HepG2 (cell line): ENCODE measurements at regions not wholly inside any gene's neighbourhood (a gene's known extent, or its start where the extent isn't known, plus 50 kb on each side); places are given as distances from the start of the nearest gene placed in this dataset.

Experiments
- ADNP ChIP-seq: sonication (generic); formaldehyde crosslinking; IDR thresholded peaks from 2 replicates; pipeline ENCODE4 v1.4.0; 2020; ENCODE audit warnings: missing genetic modification reagents
- CEBPB ChIP-seq: IDR thresholded peaks from 2 replicates; pipeline ENCODE4 v1.6.1; 2011; ENCODE audit warnings: low read depth, low read length, improper control_type of control experiment, borderline replicate concordance
- EZH2 ChIP-seq: conservative IDR thresholded peaks from 2 replicates; pipeline ENCODE4 v1.6.1; 2012; ENCODE audit warnings: mild to moderate bottlenecking, low read depth, low read length, moderate library complexity
- HCFC1 ChIP-seq: fragments of 150-350 bp; IDR thresholded peaks from 2 replicates; pipeline ENCODE4 v1.6.1; 2014; ENCODE audit warnings: low read depth, low read length
- HDAC6 ChIP-seq: fragments of 200-600 bp; sonication (generic); IDR thresholded peaks from 2 replicates; pipeline ENCODE4 v1.7.0; 2017; ENCODE audit warnings: mild to moderate bottlenecking, antibody characterized with exemption, low read length, low read depth
- POLR2AphosphoS2 ChIP-seq: IDR thresholded peaks from 2 replicates; pipeline ENCODE4 v1.6.1; 2011; ENCODE audit warnings: low read depth, low read length, improper control_type of control experiment
- POLR2AphosphoS5 ChIP-seq: IDR thresholded peaks from 2 replicates; pipeline ENCODE4 v1.6.1; 2012; ENCODE audit warnings: low read depth, low read length
- ZFP90 ChIP-seq: sonication (generic); formaldehyde crosslinking; IDR thresholded peaks from 2 replicates; pipeline ENCODE4 v1.8.0; 2022; ENCODE audit warnings: missing genetic modification reagents, mild to moderate bottlenecking, inconsistent platforms, borderline replicate concordance
- TF ChIP-seq, protein P1 (sequence below): sonication (generic); formaldehyde crosslinking; IDR thresholded peaks from 2 replicates; pipeline ENCODE4 v1.5.0; 2020; ENCODE audit warnings: mild to moderate bottlenecking, missing genetic modification reagents, moderate library complexity
- TF ChIP-seq, protein P2 (sequence below): sonication (generic); formaldehyde crosslinking; IDR thresholded peaks from 2 replicates; pipeline ENCODE4 v1.5.1; 2020; ENCODE audit warnings: mild to moderate bottlenecking, missing genetic modification reagents, moderate library complexity
- TF ChIP-seq, protein P3 (sequence below): sonication (generic); formaldehyde crosslinking; IDR thresholded peaks from 2 replicates; pipeline ENCODE4 v1.4.0; 2020; ENCODE audit warnings: missing genetic modification reagents

GRCh38 chrY:19148783-19149182, 375.2 kb upstream of the HSFY2 start:
- TF ChIP-seq CEBPB, result no peak
- TF ChIP-seq, protein P1, sequence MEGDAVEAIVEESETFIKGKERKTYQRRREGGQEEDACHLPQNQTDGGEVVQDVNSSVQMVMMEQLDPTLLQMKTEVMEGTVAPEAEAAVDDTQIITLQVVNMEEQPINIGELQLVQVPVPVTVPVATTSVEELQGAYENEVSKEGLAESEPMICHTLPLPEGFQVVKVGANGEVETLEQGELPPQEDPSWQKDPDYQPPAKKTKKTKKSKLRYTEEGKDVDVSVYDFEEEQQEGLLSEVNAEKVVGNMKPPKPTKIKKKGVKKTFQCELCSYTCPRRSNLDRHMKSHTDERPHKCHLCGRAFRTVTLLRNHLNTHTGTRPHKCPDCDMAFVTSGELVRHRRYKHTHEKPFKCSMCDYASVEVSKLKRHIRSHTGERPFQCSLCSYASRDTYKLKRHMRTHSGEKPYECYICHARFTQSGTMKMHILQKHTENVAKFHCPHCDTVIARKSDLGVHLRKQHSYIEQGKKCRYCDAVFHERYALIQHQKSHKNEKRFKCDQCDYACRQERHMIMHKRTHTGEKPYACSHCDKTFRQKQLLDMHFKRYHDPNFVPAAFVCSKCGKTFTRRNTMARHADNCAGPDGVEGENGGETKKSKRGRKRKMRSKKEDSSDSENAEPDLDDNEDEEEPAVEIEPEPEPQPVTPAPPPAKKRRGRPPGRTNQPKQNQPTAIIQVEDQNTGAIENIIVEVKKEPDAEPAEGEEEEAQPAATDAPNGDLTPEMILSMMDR, result no peak
- TF ChIP-seq ZFP90 (CRISPR knock-in tag), result no peak
- no peak for TF ChIP-seq POLR2AphosphoS5
- TF ChIP-seq EZH2, result no peak
- no peak for TF ChIP-seq POLR2AphosphoS2
- no peak for TF ChIP-seq ADNP
- TF ChIP-seq, protein P2, sequence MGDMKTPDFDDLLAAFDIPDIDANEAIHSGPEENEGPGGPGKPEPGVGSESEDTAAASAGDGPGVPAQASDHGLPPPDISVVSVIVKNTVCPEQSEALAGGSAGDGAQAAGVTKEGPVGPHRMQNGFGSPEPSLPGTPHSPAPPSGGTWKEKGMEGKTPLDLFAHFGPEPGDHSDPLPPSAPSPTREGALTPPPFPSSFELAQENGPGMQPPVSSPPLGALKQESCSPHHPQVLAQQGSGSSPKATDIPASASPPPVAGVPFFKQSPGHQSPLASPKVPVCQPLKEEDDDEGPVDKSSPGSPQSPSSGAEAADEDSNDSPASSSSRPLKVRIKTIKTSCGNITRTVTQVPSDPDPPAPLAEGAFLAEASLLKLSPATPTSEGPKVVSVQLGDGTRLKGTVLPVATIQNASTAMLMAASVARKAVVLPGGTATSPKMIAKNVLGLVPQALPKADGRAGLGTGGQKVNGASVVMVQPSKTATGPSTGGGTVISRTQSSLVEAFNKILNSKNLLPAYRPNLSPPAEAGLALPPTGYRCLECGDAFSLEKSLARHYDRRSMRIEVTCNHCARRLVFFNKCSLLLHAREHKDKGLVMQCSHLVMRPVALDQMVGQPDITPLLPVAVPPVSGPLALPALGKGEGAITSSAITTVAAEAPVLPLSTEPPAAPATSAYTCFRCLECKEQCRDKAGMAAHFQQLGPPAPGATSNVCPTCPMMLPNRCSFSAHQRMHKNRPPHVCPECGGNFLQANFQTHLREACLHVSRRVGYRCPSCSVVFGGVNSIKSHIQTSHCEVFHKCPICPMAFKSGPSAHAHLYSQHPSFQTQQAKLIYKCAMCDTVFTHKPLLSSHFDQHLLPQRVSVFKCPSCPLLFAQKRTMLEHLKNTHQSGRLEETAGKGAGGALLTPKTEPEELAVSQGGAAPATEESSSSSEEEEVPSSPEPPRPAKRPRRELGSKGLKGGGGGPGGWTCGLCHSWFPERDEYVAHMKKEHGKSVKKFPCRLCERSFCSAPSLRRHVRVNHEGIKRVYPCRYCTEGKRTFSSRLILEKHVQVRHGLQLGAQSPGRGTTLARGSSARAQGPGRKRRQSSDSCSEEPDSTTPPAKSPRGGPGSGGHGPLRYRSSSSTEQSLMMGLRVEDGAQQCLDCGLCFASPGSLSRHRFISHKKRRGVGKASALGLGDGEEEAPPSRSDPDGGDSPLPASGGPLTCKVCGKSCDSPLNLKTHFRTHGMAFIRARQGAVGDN, result no peak
- TF ChIP-seq, protein P3, sequence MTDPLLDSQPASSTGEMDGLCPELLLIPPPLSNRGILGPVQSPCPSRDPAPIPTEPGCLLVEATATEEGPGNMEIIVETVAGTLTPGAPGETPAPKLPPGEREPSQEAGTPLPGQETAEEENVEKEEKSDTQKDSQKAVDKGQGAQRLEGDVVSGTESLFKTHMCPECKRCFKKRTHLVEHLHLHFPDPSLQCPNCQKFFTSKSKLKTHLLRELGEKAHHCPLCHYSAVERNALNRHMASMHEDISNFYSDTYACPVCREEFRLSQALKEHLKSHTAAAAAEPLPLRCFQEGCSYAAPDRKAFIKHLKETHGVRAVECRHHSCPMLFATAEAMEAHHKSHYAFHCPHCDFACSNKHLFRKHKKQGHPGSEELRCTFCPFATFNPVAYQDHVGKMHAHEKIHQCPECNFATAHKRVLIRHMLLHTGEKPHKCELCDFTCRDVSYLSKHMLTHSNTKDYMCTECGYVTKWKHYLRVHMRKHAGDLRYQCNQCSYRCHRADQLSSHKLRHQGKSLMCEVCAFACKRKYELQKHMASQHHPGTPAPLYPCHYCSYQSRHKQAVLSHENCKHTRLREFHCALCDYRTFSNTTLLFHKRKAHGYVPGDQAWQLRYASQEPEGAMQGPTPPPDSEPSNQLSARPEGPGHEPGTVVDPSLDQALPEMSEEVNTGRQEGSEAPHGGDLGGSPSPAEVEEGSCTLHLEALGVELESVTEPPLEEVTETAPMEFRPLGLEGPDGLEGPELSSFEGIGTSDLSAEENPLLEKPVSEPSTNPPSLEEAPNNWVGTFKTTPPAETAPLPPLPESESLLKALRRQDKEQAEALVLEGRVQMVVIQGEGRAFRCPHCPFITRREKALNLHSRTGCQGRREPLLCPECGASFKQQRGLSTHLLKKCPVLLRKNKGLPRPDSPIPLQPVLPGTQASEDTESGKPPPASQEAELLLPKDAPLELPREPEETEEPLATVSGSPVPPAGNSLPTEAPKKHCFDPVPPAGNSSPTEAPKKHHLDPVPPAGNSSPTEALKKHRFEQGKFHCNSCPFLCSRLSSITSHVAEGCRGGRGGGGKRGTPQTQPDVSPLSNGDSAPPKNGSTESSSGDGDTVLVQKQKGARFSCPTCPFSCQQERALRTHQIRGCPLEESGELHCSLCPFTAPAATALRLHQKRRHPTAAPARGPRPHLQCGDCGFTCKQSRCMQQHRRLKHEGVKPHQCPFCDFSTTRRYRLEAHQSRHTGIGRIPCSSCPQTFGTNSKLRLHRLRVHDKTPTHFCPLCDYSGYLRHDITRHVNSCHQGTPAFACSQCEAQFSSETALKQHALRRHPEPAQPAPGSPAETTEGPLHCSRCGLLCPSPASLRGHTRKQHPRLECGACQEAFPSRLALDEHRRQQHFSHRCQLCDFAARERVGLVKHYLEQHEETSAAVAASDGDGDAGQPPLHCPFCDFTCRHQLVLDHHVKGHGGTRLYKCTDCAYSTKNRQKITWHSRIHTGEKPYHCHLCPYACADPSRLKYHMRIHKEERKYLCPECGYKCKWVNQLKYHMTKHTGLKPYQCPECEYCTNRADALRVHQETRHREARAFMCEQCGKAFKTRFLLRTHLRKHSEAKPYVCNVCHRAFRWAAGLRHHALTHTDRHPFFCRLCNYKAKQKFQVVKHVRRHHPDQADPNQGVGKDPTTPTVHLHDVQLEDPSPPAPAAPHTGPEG, result no peak
- TF ChIP-seq HCFC1, result no peak
- TF ChIP-seq HDAC6, result no peak
